Ascending aorta (tissue), 2 donors: ENCODE measurements at regions not wholly inside any gene's neighbourhood (a gene's known extent, or its start where the extent isn't known, plus 50 kb on each side); places are given as distances from the start of the nearest gene placed in this dataset.

Experiments
- DNase-seq, 2 donors: peaks; one replicate each; pipeline ENCODE4 v3.0.0-alpha.2; 2019; ENCODE audit warnings: low spot score in 2 of 2
- H3K27ac ChIP-seq, 2 donors: fragments of 200-600 bp; sonication (generic); one replicate each; pipeline ENCODE4 v1.5.1; 2016 to 2017; ENCODE audit warnings: mild to moderate bottlenecking in 1 of 2
- H3K27me3 ChIP-seq: fragments of 200-600 bp; sonication (generic); one replicate; pipeline ENCODE4 v1.5.1; 2017
- H3K36me3 ChIP-seq, 2 donors: fragments of 200-600 bp; sonication (generic); one replicate each; pipeline ENCODE4 v1.5.1; 2016
- H3K4me1 ChIP-seq, 2 donors: fragments of 200-600 bp; sonication (generic); one replicate each; pipeline ENCODE4 v1.5.1; 2016 to 2017; ENCODE audit warnings: mild to moderate bottlenecking in 1 of 2
- H3K4me3 ChIP-seq, 2 donors: fragments of 200-600 bp; sonication (generic); one replicate each; pipeline ENCODE4 v1.5.1; 2016 to 2017; ENCODE audit warnings: mild to moderate bottlenecking in 1 of 2
- H3K9me3 ChIP-seq, 2 donors: fragments of 200-600 bp; sonication (generic); one replicate each; pipeline ENCODE4 v1.5.1; 2016
- intact Hi-C: fragments of 100-400 bp; cut with DNase I; formaldehyde crosslinking; loops from one replicate; pipeline ENCODE4 v1.15.1; 2023
- TF ChIP-seq, protein P1 (sequence below), 3 experiments: fragments of 200-600 bp in 2 of 3; fragments of 450-650 bp in 1 of 3; sonication (generic) in 2 of 3; IDR thresholded peaks; one replicate each; pipeline ENCODE4 v1.5.1; 2016 to 2019; ENCODE audit warnings: antibody characterized with exemption in 3 of 3, mild to moderate bottlenecking in 1 of 3, moderate library complexity in 1 of 3

DNA sequence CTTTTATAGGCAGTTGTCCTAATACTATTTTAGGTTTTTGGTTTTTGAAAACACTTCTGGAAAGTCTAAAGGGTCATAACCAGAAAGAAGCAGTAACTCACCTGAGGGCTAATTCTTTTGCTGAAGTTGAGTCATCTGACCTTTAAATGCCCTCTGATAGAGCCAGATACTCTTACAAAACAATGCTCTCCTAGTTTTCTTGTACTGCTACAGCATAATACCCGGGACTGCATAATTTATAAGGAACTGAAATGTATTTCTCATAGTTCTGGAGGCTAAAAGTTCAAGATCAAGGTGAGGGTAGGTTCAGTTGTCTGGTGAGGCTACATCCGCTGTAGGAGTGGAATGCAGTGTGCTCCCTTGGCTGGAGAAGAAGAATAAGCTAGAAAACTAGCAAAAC, 670.3 kb downstream of the TLE4 start:
- Histone ChIP-seq H3K4me1 (no peaks in the 10 kb centered on the region), H3K4me3 (no peak overlapping the region), H3K36me3 (no peaks in the 10 kb centered on the region), H3K27me3 (no peaks in the 10 kb centered on the region), H3K27ac (no peak overlapping the region), H3K9me3 (no peaks in the 10 kb centered on the region)
- no peak for DNase-seq
- intact Hi-C loops = no loop called here
- TF ChIP-seq, protein P1, sequence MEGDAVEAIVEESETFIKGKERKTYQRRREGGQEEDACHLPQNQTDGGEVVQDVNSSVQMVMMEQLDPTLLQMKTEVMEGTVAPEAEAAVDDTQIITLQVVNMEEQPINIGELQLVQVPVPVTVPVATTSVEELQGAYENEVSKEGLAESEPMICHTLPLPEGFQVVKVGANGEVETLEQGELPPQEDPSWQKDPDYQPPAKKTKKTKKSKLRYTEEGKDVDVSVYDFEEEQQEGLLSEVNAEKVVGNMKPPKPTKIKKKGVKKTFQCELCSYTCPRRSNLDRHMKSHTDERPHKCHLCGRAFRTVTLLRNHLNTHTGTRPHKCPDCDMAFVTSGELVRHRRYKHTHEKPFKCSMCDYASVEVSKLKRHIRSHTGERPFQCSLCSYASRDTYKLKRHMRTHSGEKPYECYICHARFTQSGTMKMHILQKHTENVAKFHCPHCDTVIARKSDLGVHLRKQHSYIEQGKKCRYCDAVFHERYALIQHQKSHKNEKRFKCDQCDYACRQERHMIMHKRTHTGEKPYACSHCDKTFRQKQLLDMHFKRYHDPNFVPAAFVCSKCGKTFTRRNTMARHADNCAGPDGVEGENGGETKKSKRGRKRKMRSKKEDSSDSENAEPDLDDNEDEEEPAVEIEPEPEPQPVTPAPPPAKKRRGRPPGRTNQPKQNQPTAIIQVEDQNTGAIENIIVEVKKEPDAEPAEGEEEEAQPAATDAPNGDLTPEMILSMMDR (IDR thresholded peaks at IDR 0.05) = no peak

DNA sequence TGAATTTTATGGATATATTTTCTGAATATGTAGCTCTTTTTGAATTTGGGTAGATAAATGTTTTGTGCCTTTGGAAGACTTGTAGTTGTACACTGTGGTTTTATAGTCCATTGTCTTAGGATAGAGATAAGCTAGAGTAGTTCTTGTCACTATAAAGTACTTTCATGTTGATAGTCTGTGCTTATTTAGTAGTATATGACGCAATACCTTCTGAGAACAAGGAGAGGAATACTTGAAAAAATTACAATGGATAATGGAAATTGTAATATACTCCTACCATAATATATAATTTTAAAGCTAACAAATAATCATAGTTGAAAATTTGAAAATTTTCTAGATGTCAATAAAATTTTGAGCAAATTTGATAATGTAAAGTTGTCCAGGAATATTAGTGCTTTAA, 664.0 kb downstream of the TLE4 start:
- Histone ChIP-seq H3K36me3 (no peaks in the 10 kb centered on the region), H3K27ac (no peak overlapping the region), H3K9me3 (no peaks in the 10 kb centered on the region), H3K27me3 (no peaks in the 10 kb centered on the region), H3K4me3 (no peak overlapping the region), H3K4me1 (no peaks in the 10 kb centered on the region)
- TF ChIP-seq, protein P1 (IDR thresholded peaks at IDR 0.05) = no peak
- intact Hi-C loops = no loop called here
- DNase-seq = no peak

DNA sequence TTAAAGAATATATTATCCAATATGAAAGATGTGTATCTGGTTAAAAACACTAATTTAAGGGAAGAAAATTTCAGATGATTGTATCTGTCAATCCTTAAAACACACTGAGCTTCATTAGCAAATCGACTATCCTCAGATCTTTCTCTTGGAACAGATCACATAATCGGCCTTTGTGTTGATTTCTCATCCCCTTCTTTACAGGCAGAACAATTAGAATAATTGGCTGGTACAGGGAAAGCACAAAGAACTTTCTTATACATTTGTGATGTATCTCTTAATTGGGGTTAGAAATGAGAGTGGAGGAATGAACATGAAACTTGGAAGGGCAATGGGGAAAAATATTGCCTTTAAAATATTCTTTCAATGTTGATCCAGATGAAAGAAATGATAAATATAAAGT, 662.1 kb downstream of the TLE4 start:
- Histone ChIP-seq H3K4me3 (no peak overlapping the region), H3K36me3 (no peaks in the 10 kb centered on the region), H3K4me1 (no peaks in the 10 kb centered on the region), H3K9me3 (no peaks in the 10 kb centered on the region), H3K27ac (no peak overlapping the region), H3K27me3 (no peaks in the 10 kb centered on the region)
- DNase-seq = no peak
- intact Hi-C loops = no loop called here
- TF ChIP-seq, protein P1 (IDR thresholded peaks at IDR 0.05) = no peak

DNA sequence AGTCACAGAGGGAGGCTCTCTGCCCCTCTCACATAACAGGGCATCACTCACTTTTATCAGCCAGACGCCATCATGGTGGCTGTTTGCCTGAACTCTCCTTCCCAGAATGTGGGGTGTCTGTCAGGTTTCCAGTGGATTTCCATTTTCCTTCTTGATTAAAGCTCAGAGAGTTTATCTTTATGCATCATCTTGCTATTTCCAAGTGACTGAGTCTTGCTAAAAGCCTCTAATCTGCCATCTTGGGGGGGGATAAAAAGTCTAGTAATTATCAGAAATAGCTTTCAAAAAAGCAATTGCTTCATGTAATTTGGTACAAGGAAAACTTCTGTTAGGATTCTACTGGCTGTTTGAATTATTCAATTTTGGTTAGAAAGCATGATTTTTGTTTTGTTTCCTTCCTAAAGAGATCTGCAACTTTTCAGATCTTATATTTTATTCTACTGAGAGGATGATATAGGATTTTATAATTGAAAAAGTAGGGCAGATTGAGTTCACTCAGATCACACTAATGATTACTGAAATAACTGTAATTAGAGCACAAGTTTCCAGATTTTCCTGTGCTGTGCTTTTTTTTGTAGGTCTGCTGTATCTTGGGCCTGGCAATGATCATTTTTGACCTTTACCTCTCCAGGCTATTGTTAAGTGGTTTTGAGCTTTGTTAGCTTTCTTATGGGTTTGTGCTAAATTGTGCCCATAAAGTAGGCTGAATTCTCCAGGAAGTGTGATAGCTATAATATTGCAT, 661.5 kb downstream of the TLE4 start:
- H3K9me3 ChIP-seq = no peaks in the 10 kb centered on the region
- no peaks in the 10 kb centered on the region for H3K4me1 ChIP-seq
- TF ChIP-seq, protein P1 (IDR thresholded peaks at IDR 0.05) = no peak
- H3K4me3 ChIP-seq = no peak overlapping the region
- no peaks in the 10 kb centered on the region for H3K27me3 ChIP-seq
- intact Hi-C loops = no loop called here
- H3K27ac ChIP-seq = no peak overlapping the region
- H3K36me3 ChIP-seq = no peaks in the 10 kb centered on the region
- DNase-seq = no peak

DNA sequence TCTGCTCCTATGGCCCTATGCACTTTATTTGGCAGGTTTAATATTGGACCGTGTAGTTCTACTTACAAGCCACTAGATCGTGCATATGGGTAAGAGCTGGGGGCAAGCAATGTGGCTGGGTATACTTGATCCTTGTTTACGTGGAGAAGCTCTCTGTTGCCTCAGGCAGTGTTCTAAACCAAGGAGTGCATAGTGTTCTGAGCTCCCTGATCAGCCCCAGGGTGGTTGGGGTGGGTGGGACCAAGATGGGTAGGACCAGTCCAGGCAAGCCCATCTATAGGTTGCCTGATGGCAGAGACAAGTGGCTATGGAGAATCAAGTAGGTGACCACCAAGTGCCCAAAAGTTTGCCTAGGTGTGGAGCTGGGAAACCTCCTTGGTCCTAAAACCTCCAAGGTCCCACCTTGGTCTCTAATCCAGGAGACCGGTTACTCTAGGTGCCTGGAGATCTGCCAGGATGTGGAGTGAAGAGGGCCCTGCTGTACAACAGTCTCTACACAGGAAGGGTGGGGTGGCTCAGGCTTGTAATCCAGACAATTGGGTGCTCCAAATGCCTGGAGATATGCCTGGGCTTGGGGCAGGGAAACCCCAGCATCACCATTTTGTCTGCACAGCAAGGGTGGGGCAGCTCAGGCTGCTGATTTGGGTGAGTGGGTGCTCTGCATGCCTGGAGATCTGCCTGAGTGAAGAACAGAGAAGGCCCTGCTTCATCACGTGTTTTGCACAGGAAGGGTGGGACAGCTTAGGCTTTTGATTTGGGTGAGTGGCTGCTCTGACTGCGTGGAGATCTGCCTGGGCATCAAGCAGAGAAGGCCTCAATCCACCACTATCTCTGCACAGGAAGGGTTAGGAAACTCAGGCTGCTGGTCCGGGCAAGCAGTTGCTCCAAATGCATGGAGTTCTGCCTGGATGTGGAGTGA, 659.8 kb downstream of the TLE4 start:
- no peaks in the 10 kb centered on the region for H3K9me3 ChIP-seq
- DNase-seq = no peak
- H3K4me3 ChIP-seq = no peak overlapping the region
- H3K27me3 ChIP-seq = no peaks in the 10 kb centered on the region
- H3K27ac ChIP-seq = no peak overlapping the region
- intact Hi-C loops = no loop called here
- no peaks in the 10 kb centered on the region for H3K4me1 ChIP-seq
- TF ChIP-seq, protein P1 (IDR thresholded peaks at IDR 0.05) = no peak
- H3K36me3 ChIP-seq = no peaks in the 10 kb centered on the region
